Thyroid gland (tissue), 4 donors: ENCODE measurements at regions not wholly inside any gene's neighbourhood (a gene's known extent, or its start where the extent isn't known, plus 50 kb on each side); places are given as distances from the start of the nearest gene placed in this dataset.

Source experiments
- DNase-seq, 2 donors: peaks; one replicate each; pipeline ENCODE4 v3.0.0-alpha.2; 2019
- H3K27ac ChIP-seq, 3 donors: fragments of 200-600 bp; sonication (generic); 1 replicate in 2 of 3; 2 replicates in 1 of 3; pipeline ENCODE4 v1.5.1; 2016 to 2019; ENCODE audit warnings: mild to moderate bottlenecking in 1 of 3, moderate library complexity in 1 of 3
- H3K27me3 ChIP-seq: fragments of 200-600 bp; sonication (generic); one replicate; pipeline ENCODE4 v1.5.1; 2019
- H3K36me3 ChIP-seq, 2 donors: fragments of 200-600 bp; sonication (generic); one replicate each; pipeline ENCODE4 v1.5.1; 2016 to 2019
- H3K4me1 ChIP-seq, 2 donors: fragments of 200-600 bp; sonication (generic); one replicate each; pipeline ENCODE4 v1.5.1; 2017 to 2019
- H3K4me3 ChIP-seq, 3 donors: fragments of 200-600 bp; sonication (generic); replicated peaks in 1 of 3; 1 replicate in 2 of 3; 2 replicates in 1 of 3; pipeline ENCODE4 v1.5.1; 2016; ENCODE audit warnings: mild to moderate bottlenecking in 1 of 3
- H3K9me3 ChIP-seq: fragments of 200-600 bp; sonication (generic); one replicate; pipeline ENCODE4 v1.5.1; 2017
- CTCF ChIP-seq, 6 experiments: fragments of 200-600 bp in 3 of 6; fragments of 450-650 bp in 3 of 6; sonication (generic) in 3 of 6; IDR thresholded peaks; one replicate each; pipeline ENCODE4 v1.5.1; 2016 to 2019; ENCODE audit warnings: antibody characterized with exemption in 6 of 6, mild to moderate bottlenecking in 2 of 6, inconsistent platforms in 1 of 6, moderate library complexity in 1 of 6
- POLR2A ChIP-seq, 2 donors: fragments of 450-650 bp; IDR thresholded peaks; one replicate each; pipeline ENCODE4 v1.6.1; 2017; ENCODE audit warnings: antibody characterized with exemption in 2 of 2, mild to moderate bottlenecking in 2 of 2, moderate library complexity in 1 of 2
- WGBS, 2 donors: methylation state at CpG; one replicate each; pipeline ENCODE4 v1.1.5; 2017; 5-methylcytosine and 5-hydroxymethylcytosine counted together
- intact Hi-C: fragments of 100-400 bp; cut with DNase I; formaldehyde crosslinking; loops from one replicate; pipeline ENCODE4 v1.15.1; 2023

- H3K36me3 ChIP-seq: no peaks in the 10 kb centered on the region
Observed at GRCh38 chr12:60197589-60197988, 601.8 kb downstream of the SLC16A7 start.

GRCh38 chr12:60201891-60202290, 606.1 kb downstream of the SLC16A7 start:
- H3K27ac ChIP-seq: no peak overlapping the region
- no peaks in the 10 kb centered on the region for H3K9me3 ChIP-seq
- TF ChIP-seq POLR2A (IDR thresholded peaks at IDR 0.05) (no peak), CTCF (IDR thresholded peaks at IDR 0.05) (no peak)
- 36 to 43% methylated on average over 4 of the region's 4 CpGs for WGBS, 2 donors
- no peak overlapping the region for H3K4me3 ChIP-seq
- no peaks in the 10 kb centered on the region for H3K36me3 ChIP-seq
- H3K27me3 ChIP-seq: no peaks in the 10 kb centered on the region
- no peak for DNase-seq
- H3K4me1 ChIP-seq: no peaks in the 10 kb centered on the region
- intact Hi-C loops: no loop called here

More at GRCh38 chr12:60197589-60197988, 601.8 kb downstream of the SLC16A7 start:
- Histone ChIP-seq H3K27me3 (no peaks in the 10 kb centered on the region), H3K4me3 (no peak overlapping the region), H3K27ac (no peak overlapping the region), H3K9me3 (no peaks in the 10 kb centered on the region), H3K4me1 (no peaks in the 10 kb centered on the region)
- no peak for DNase-seq
- WGBS, 2 donors: 92 to 94% methylated on average over 2 of the region's 2 CpGs
- TF ChIP-seq POLR2A (IDR thresholded peaks at IDR 0.05): no peak
- no peak for TF ChIP-seq CTCF (IDR thresholded peaks at IDR 0.05)
- intact Hi-C loops: no loop called here

GRCh38 chr12:60205500-60205899, 609.7 kb downstream of the SLC16A7 start:
- TF ChIP-seq POLR2A (IDR thresholded peaks at IDR 0.05) (no peak), CTCF (IDR thresholded peaks at IDR 0.05) (no peak)
- no peak overlapping the region for H3K27ac ChIP-seq
- WGBS, 2 donors: 82 to 87% methylated on average over 1 of the region's 1 CpG
- H3K9me3 ChIP-seq: no peaks in the 10 kb centered on the region
- no peaks in the 10 kb centered on the region for H3K36me3 ChIP-seq
- no peaks in the 10 kb centered on the region for H3K27me3 ChIP-seq
- DNase-seq: peak; percentile 6 to 18
- intact Hi-C loops: no loop called here
- no peaks in the 10 kb centered on the region for H3K4me1 ChIP-seq
- no peak overlapping the region for H3K4me3 ChIP-seq

GRCh38 chr12:60209521-60209920, 613.7 kb downstream of the SLC16A7 start:
- Histone ChIP-seq H3K27ac (no peak overlapping the region), H3K4me3 (no peak overlapping the region), H3K36me3 (no peaks in the 10 kb centered on the region), H3K4me1 (no peaks in the 10 kb centered on the region), H3K9me3 (no peaks in the 10 kb centered on the region), H3K27me3 (no peaks in the 10 kb centered on the region)
- TF ChIP-seq CTCF (IDR thresholded peaks at IDR 0.05): no peak
- TF ChIP-seq POLR2A (IDR thresholded peaks at IDR 0.05): no peak
- no peak for DNase-seq
- intact Hi-C loops: no loop called here

GRCh38 chr12:60209933-60210332, 614.1 kb downstream of the SLC16A7 start:
- intact Hi-C loops: no loop called here
- no peaks in the 10 kb centered on the region for H3K4me1 ChIP-seq
- H3K27me3 ChIP-seq: no peaks in the 10 kb centered on the region
- no peaks in the 10 kb centered on the region for H3K36me3 ChIP-seq
- no peak overlapping the region for H3K4me3 ChIP-seq
- WGBS, 2 donors: 89% methylated on average over 4 of the region's 4 CpGs
- no peak for DNase-seq
- no peak overlapping the region for H3K27ac ChIP-seq
- TF ChIP-seq POLR2A (IDR thresholded peaks at IDR 0.05): no peak
- no peak for TF ChIP-seq CTCF (IDR thresholded peaks at IDR 0.05)
- H3K9me3 ChIP-seq: no peaks in the 10 kb centered on the region
